ENCODE measurements at regions not wholly inside any gene's neighbourhood (a gene's known extent, or its start where the extent isn't known, plus 50 kb on each side); places are given as distances from the start of the nearest gene placed in this dataset.

GRCh38 chr9:108167136-108167900 is 677.7 kb upstream of the KLF4 start:
- TF ChIP-seq CTCF (IDR thresholded peaks at IDR 0.05; ENCODE audit: extremely low read depth in 1 of 2, insufficient read depth in 1 of 2, low read depth in 1 of 2, low read length in 2 of 2) (no peak), MAX (IDR thresholded peaks at IDR 0.05; ENCODE audit: insufficient read depth, insufficient read length) (no peak), GATA2 (IDR thresholded peaks at IDR 0.05; ENCODE audit: insufficient read depth, insufficient read length, low read depth, low read length) (no peak), POLR2AphosphoS5 (IDR thresholded peaks at IDR 0.05; ENCODE audit: insufficient read depth, low read depth, low read length) (no peak)

Measured in endothelial cell of umbilical vein (primary cell).